ENCODE measurements at regions not wholly inside any gene's neighbourhood (a gene's known extent, or its start where the extent isn't known, plus 50 kb on each side); places are given as distances from the start of the nearest gene placed in this dataset.

DNA sequence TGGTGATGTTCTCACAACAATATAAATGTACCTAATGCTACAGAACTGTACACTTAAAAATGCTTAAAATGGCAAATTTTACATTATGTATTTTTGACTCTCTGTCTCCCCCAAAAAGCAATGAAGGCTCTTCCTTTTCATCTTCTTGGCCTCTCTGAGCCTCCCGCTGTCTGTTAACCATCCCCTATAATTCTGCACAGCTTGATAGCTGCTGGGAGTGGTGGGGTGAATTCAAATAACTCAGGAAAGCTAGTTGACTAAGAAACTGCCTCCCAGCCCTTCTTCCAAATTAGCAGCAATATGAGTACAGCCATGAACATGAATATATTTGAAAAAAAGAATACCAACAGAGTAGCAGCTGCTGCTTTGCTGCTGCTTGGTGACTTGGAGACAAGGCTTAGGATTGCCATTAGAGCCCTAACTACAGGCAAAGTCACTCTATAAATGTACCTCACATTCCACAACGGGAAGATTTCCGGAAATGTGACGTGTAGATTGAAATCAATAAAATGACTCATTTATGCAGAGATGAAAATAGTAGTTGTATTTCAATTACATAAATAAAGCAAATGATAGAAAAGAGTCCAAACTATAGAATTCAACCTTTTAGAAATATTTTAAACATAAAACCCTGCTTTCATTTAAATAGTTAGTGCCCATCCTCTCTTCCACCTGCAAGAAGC is 200.1 kb upstream of the HEY2 start:
- Mint-ChIP-seq H3K4me3 (no peak overlapping the region), H3K36me3 (ENCODE audit: insufficient read depth in 1 of 3, low read depth in 3 of 3) (no peaks in the 10 kb centered on the region), H3K4me1 (peaks cover 16 to 23% of the 10 kb centered on the region in 2 experiments), H3K27me3 (ENCODE audit: low read depth) (no peaks in the 10 kb centered on the region; the same call in 1 of the 2 replicates), H3K9me3 (no peaks in the 10 kb centered on the region), H3K27ac (peak overlapping the region in 1 of 3 experiments; percentile 8; a peak in 1 of 7 replicates)
- no peaks in the 10 kb centered on the region for H4K20me1 ChIP-seq (ENCODE audit: control insufficient read depth, insufficient read depth, insufficient read length)
- H3K4me1 ChIP-seq (ENCODE audit: insufficient read depth, low read length) = no peaks in the 10 kb centered on the region; the same call in 1 of the 2 replicates
- no peaks in the 10 kb centered on the region for H3K23me2 ChIP-seq (ENCODE audit: insufficient read length, low read depth, low read length, poor library complexity, severe bottlenecking)
- H3K79me2 ChIP-seq (ENCODE audit: insufficient read depth, low read length) = no peaks in the 10 kb centered on the region
- no peaks in the 10 kb centered on the region for H3K9me3 ChIP-seq (ENCODE audit: control insufficient read depth, low read depth, low read length)
- no peak overlapping the region for H3K4ac ChIP-seq (ENCODE audit: low read depth, low read length)
- no peak overlapping the region for H4K91ac ChIP-seq (ENCODE audit: insufficient read length, low read depth, low read length)
- TF ChIP-seq, protein P1, sequence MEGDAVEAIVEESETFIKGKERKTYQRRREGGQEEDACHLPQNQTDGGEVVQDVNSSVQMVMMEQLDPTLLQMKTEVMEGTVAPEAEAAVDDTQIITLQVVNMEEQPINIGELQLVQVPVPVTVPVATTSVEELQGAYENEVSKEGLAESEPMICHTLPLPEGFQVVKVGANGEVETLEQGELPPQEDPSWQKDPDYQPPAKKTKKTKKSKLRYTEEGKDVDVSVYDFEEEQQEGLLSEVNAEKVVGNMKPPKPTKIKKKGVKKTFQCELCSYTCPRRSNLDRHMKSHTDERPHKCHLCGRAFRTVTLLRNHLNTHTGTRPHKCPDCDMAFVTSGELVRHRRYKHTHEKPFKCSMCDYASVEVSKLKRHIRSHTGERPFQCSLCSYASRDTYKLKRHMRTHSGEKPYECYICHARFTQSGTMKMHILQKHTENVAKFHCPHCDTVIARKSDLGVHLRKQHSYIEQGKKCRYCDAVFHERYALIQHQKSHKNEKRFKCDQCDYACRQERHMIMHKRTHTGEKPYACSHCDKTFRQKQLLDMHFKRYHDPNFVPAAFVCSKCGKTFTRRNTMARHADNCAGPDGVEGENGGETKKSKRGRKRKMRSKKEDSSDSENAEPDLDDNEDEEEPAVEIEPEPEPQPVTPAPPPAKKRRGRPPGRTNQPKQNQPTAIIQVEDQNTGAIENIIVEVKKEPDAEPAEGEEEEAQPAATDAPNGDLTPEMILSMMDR (conservative IDR thresholded peaks at IDR 0.05) = no peak
- H3T11ph ChIP-seq (ENCODE audit: low read length) = no peak overlapping the region
- H2BK120ac ChIP-seq (ENCODE audit: low read depth, low read length, poor library complexity, severe bottlenecking) = no peak overlapping the region
- no peak overlapping the region for H2AFZ ChIP-seq (ENCODE audit: low read length)
- H3K18ac ChIP-seq (ENCODE audit: insufficient read length, low read depth, low read length) = no peak overlapping the region
- H3K79me1 ChIP-seq (ENCODE audit: insufficient read depth, low read depth, low read length, poor library complexity, severe bottlenecking) = no peaks in the 10 kb centered on the region
- H3K14ac ChIP-seq (ENCODE audit: insufficient read depth, low read length) = no peak overlapping the region
- H2BK20ac ChIP-seq (ENCODE audit: low read depth, low read length, poor library complexity, severe bottlenecking) = no peak overlapping the region
- no peak overlapping the region for H3K4me2 ChIP-seq (ENCODE audit: insufficient read depth, insufficient read length, low read length)
- H4K8ac ChIP-seq (replicated peaks; ENCODE audit: insufficient read length, low read depth, low read length) = no peak overlapping the region
- H3K9ac ChIP-seq (ENCODE audit: extremely low read depth, insufficient read length, low read length) = no peak overlapping the region
- no peak overlapping the region for H3K27ac ChIP-seq (ENCODE audit: insufficient read length, low read depth, low read length)
- DNase-seq = no peak
- no peaks in the 10 kb centered on the region for H3K27me3 ChIP-seq (ENCODE audit: insufficient read depth, low read length)
- no peak overlapping the region for H2BK5ac ChIP-seq (ENCODE audit: insufficient read length, low read length)
- H2AK5ac ChIP-seq (ENCODE audit: insufficient read length, low read length) = no peak overlapping the region
- no peak overlapping the region for H2BK12ac ChIP-seq (ENCODE audit: insufficient read length, low read depth, low read length)
- H2BK15ac ChIP-seq (ENCODE audit: low read depth, low read length) = no peak overlapping the region
- H3K23ac ChIP-seq (ENCODE audit: insufficient read length, low read depth, low read length) = no peak overlapping the region
- H4K5ac ChIP-seq (ENCODE audit: insufficient read length, low read depth, low read length) = no peak overlapping the region
- no CpG with 5 or more reads among the region's 4 CpGs for WGBS (ENCODE audit: extremely low coverage, insufficient read length, low lambda C conversion rate)
- H3K56ac ChIP-seq (ENCODE audit: insufficient read length, low read depth, low read length) = no peak overlapping the region
